Activated T-helper 9 cell treated with anti-CD3 and anti-CD28 coated beads, Interleukin-2, amount 50 U/mL, for 16 hours (primary cell): ENCODE measurements at regions not wholly inside any gene's neighbourhood (a gene's known extent, or its start where the extent isn't known, plus 50 kb on each side); places are given as distances from the start of the nearest gene placed in this dataset.
"Not testable (repeated sequence)": the region's sequence is repeated elsewhere in the genome, so short reads cannot be mapped to it uniquely, and the experiment has no call there.

Experiments
- DNase-seq: peaks from one replicate; pipeline ENCODE4 v3.0.0-alpha.2; 2020; ENCODE audit warnings: low read depth

- DNase-seq, result not testable (repeated sequence)
Observed at GRCh38 chr9:40930426-40930825, 198.1 kb downstream of the FOXD4L6 start.

- DNase-seq, result not testable (repeated sequence)
Observed at GRCh38 chr9:40929488-40929845, 199.0 kb downstream of the FOXD4L6 start.

GRCh38 chr9:40928803-40929487 lies 199.5 kb downstream of the FOXD4L6 start:
- DNase-seq, result no peak

DNA sequence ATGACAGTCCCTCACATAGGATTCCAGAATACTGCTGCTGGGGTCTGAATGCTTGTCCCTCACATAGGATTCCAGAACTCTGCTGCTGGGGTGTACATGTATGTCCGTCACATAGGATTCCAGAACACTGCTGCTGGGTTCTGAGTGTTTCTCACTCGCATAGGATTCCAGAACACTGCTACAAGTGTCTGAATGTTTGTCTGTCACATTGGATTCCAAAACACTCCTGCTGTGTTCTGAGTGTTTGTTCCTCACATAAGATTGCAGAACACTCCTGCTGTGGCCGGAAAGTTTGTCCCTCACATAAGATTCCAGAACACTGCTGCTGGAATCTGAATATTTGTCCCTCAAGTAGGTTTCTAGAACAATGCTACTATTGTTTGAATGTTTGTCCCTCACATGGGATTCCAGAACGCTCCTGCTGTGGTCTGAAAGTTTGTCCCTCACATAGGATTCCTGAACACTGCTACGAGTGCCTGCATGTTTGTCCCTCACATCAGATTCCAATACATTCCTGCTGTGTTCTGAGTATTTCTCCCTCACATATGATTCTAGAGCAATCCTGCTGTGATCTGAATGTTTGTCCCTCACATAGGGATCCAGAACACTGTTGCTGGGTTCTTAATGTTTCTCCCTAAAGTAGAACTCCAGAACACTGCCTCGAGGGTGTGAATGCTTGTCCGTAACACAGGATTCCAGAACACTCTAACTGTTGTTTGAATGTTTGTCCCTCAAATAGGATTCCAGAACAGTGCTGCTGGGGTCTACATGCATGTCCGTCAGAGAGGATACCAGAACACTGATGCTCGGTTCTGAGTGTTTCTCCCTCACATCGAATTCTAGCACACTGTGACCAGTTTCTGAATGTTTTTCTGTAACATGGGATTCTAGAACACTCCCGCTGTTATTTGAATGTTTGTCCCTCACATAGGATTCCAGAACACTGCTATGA lies 200.4 kb downstream of the FOXD4L6 start:
- DNase-seq, result no peak

- DNase-seq, result no peak
Observed at GRCh38 chr9:40927260-40927631, 201.2 kb downstream of the FOXD4L6 start.

DNA sequence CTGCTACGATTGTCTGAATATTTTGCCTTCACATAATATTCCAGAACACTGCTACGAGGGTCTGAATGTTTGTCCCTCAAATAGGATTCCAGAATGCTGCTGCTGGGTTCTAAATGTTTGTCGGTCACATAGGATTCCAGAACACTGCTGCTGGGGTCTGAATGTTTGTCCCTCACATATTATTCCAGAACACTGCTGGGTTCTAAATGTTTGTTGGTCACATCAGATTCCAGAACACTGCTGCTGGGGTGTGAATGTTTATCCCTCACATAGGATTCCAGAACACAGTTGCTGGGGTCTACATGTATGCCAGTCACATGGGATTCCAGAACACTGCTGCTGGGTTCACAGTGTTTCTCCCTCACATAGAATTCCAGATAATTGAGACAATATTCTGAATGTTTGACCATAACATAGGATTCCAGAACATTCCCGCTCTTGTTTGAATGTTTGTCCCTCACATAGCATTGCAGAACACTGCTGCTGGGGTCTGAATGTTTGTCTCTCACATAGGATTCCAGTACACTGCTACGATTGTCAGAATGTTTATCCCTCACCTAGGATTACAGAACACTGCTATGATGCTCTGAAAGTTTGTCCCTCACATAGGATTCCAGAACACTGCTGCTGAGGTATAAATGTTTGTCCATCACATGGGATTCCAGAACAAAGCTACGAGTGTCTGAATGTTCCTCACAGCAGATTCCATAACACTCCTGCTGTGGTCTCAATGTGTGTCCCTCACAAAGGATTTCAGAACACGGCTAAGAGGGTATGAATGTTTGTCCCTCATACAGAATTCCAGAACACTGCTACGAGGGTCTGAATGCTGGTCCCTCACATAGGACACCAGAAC lies 201.8 kb downstream of the FOXD4L6 start:
- no peak for DNase-seq

DNA sequence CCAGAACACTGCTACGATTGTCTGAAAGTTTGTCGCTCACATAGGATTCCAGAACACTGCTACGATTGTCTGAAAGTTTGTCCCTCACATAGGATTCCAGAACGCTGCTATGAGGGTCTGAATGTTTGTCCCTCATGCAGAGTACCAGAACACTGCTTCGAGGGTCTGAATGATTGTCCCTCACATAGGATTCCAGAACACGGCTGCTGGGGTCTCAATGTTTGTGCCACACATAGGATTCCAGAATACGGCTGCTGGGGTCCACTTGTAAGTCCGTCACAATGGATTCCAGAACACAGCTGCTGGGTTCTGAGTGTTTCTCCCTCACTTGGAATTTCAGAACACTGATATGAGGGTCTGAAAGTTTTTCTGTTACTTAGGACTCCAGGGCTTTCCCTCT lies 203.3 kb downstream of the FOXD4L6 start:
- no peak for DNase-seq

DNA sequence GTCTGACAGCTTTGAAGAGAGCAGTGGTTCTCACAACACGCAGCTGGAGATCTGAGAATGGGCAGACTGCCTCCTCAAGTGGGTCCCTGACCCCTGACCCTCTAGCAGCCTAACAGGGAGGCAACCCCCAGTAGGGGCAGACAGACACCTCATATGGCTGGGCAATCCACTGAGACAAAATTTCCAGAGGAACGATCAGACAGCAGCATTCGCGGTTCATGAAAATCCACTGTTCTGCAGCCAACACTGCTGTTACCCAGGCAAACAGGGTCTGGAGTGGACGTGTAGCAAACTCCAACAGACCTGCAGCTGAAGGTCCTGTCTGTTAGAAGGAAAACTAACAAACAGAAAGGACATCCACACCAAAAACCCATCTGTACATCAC lies 212.1 kb downstream of the FOXD4L6 start:
- not testable (repeated sequence) for DNase-seq

- DNase-seq, result not testable (repeated sequence)
Observed at GRCh38 chr9:40915660-40916398, 212.7 kb downstream of the FOXD4L6 start.

DNA sequence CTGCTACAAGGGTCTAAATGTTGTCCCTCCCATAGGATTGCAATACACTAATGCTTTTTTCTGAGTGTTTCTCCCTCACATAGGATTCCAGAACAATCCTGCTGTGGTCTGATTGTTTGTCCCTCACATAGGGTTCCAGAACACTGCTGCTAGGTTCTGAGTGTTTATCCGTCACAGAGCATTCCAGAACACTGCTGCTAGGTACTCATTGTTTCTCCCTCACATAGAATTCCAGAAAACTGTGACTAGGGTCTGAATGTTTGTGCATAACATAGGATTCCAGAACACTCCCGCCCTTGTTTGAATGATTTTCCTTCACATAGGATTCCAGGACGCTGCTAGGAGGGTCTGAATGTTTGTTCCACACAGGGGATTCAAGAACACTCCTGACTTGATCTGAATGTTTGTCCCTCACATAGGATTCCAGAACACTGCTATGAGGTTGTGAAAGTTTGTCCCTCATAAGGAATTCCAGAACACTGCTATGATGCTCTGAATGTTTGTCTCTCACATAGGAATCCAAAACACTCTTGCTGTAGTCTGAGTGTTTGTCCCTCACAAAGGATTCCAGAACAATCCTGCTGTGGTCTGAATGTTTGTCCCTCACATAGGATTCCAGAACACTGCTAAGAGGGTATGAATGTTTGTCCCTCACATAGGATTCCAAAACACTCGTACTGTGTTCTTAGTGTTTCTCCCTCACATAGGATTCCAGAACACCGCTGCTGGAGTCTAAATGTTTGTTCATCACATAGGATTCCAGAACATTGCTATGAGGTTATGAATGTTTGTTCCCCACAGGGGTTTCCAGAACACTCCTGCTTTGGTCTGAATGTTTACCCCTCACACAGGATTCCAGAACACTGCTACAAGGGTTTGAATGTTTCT lies 213.5 kb downstream of the FOXD4L6 start:
- no peak for DNase-seq

DNA sequence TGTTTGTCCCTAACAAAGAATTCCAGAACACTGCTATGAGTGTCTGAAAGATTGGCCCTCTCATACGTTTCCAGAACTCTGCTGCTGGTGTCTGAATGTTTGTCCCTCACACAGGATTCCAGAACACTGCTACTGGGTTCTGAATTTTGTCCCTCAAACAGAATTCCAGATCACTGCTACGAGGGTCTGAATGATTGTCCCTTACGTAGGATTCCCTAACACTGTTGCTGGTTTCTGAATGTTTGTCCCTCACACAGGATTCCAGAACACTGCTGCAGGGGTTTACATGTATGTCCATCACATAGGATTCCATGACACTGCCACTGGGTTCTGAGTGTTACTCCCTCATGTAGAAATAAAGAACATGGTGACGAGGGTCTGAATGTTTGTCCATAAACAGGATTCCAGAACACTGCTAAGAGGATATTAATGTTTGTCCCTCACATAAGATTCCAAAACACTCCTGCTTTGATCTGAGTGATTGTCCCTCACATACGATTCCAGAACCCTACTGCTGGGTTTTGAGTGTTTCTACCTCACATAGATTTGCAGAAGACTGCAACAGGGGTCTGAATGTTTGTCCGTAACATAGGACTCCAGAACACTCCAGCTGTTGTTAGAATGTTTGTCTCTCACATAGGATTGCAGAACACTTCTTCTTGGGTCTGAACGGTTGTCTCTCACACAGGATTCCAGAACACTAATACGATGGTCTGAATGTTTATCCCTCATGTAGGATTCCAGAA lies 214.4 kb downstream of the FOXD4L6 start:
- no peak for DNase-seq

- DNase-seq, result no peak
Observed at GRCh38 chr9:40913096-40913719, 215.3 kb downstream of the FOXD4L6 start.

GRCh38 chr9:40912679-40913078 lies 215.8 kb downstream of the FOXD4L6 start:
- not testable (repeated sequence) for DNase-seq

GRCh38 chr9:40911647-40912046 lies 216.8 kb downstream of the FOXD4L6 start:
- DNase-seq, result no peak

DNA sequence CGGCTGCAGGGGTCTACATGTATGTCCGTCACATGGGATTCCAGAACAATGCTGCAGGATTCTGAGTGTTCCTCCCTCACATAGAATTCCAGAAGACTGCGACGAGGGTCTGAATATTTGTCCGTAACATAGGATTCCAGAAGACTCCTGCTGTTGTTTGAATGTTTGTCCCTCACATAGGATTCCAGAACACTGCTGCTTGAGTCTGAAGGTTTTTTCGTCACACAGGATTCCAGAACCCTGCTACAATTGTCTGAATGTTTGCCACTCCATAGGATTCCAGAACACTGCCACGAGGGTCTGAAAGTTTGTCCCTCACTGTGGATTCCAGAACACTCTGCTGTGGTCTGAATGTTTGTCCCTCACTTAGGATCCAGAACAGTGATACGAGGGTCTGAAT lies 217.5 kb downstream of the FOXD4L6 start:
- DNase-seq, result not testable (repeated sequence)

DNA sequence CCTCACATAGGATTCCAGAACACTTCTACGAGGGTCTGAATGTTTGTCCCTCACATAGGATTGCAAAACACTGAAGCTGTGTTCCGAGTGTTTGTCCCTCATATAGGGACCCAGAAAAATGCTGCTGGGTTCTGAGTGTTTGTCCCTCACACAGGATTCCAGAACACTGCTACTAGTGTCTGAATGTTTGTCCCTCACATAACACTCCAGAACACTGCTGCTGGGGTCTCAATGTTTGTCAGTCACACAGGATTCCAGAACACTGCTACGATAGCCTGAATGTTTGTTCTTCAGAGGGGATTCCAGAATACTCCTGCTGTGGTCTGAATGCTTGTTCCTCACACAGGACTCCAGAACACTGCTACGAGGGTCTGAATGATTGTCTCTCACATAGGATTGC lies 218.7 kb downstream of the FOXD4L6 start:
- DNase-seq, result no peak

GRCh38 chr9:40909111-40909510 lies 219.4 kb downstream of the FOXD4L6 start:
- not testable (repeated sequence) for DNase-seq

DNA sequence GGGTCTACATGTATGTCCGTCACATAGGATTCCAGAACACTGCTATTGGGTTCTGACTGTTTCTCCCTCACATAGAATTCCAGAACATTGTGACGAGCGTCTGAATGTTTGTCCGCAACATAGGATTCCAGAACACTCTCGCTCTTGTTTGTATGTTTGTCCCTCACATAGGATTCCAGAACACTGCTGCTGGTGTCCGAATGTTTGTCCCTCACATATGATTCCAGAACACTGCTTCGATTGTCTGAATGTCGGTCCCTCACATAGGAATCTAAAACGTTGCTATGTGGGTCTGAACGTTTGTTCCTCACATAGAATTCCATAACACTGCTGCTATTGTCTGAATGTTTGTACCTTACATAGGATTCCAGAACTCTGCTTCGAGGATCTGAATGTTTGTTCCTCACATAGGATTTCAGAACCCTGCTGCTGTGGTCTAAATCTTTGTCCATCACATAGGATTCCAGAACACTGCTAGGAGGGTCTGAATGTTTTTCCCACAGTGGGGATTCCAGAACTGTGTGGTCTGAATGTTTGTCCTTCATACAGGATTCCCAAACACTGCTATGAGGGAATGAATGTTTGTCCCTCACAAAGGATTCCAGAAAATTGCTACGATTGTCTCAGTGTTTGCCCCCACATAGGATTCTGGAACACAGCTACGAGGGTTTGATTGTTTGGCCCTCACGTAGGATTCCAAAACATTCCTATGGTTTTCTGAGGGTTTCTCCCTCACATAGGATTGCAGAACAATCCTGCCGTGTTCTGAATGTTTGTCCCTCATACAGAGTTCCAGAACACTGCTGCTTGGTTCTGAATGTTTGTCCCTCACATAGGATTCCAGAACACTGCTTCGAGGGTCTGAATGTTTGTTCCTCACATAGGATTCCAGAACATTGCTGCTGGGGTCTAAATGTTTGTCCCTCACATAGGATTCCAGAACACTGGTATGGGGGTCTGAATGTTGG lies 220.5 kb downstream of the FOXD4L6 start:
- DNase-seq, result no peak
